SK-N-MC (cell line): ENCODE measurements at regions not wholly inside any gene's neighbourhood (a gene's known extent, or its start where the extent isn't known, plus 50 kb on each side); places are given as distances from the start of the nearest gene placed in this dataset.
"Not testable (repeated sequence)": the region's sequence is repeated elsewhere in the genome, so short reads cannot be mapped to it uniquely, and the experiment has no call there.

Experiments used
- EZH2 ChIP-seq: fragments of 200-600 bp; sonication (generic); IDR thresholded peaks from one replicate; pipeline ENCODE4 v1.6.1; 2017; ENCODE audit warnings: antibody characterized with exemption
- POLR2AphosphoS5 ChIP-seq: IDR thresholded peaks from 2 replicates; pipeline ENCODE4 v1.6.1; 2012; ENCODE audit warnings: mild to moderate bottlenecking, low read depth, low read length, borderline replicate concordance

DNA sequence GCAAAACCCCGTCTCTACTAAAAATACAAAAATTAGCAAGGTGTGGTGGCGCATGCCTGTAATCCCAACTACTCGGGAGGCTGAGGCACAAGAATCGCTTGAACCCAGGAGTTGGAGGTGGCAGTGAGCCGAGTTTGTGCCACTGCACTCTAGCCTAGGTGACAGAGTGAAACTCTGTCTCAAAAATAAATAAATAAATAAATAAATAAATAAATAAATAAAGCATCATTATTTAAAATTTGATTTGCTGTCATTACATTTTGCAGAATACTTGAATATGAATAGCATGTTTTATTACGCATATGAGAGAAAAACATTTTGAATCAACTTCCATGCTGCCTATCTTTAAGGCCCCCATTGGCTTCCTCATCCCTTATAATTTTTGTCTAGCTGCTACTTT is 53.4 kb upstream of the MED14 start:
- not testable (repeated sequence) for TF ChIP-seq EZH2, POLR2AphosphoS5
